GM18498 (cell line): ENCODE measurements at regions not wholly inside any gene's neighbourhood (a gene's known extent, or its start where the extent isn't known, plus 50 kb on each side); places are given as distances from the start of the nearest gene placed in this dataset.
"Not testable (repeated sequence)": the region's sequence is repeated elsewhere in the genome, so short reads cannot be mapped to it uniquely, and the experiment has no call there.

Experiments used
- ATAC-seq: cut with Tn5 transposase; IDR thresholded peaks from one replicate; pipeline ENCODE4 v1.9.1; 2021; ENCODE audit warnings: mild to moderate bottlenecking, moderate library complexity; ENCODE audit not compliant: unreplicated experiment

DNA sequence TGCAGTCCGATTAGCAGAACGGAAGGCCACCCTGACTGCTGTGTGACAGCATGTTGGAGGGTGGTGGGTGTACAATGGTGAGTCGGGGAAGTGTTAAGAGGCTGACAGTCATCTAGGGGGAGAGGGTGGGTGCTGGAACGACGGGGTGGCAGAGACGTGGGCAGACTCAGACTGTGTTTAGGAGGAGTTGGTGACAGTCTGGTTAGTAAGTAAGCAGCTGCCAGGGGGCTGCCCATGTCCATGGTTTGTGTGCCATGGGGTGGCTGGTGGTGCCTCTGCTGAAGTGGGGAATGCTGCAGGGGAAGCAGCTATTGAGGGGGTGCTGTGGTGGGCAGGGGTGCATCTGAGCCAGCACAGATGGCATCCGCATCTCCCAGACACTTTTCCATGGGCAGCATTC is 51.3 kb upstream of the BOD1 start:
- ATAC-seq, result no peak

- no peak for ATAC-seq
Measured at GRCh38 chr5:173668245-173668800, 51.9 kb upstream of the BOD1 start.

GRCh38 chr5:173668910-173669309 is 52.5 kb upstream of the BOD1 start:
- ATAC-seq, result no peak

- ATAC-seq, result no peak
Measured at GRCh38 chr5:173669483-173669882, 53.0 kb upstream of the BOD1 start.

GRCh38 chr5:173670130-173670651 is 53.7 kb upstream of the BOD1 start:
- ATAC-seq, result no peak

DNA sequence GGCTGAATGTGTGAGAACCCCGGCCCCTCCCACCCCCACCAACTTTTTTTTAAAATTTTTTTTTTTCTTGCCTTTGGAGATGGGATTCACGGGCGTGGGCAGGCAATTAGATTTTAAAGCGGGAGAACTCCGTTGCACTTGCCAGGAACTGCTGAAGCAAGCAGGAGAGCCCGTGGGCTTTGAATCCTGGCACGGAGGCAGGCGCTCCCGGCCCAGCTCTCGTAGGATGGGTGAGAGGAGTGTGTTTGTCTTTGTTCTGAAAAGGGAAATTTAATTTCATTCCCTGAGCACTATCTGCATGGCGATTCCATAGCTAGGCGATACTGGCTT is 54.3 kb upstream of the BOD1 start:
- no peak for ATAC-seq

DNA sequence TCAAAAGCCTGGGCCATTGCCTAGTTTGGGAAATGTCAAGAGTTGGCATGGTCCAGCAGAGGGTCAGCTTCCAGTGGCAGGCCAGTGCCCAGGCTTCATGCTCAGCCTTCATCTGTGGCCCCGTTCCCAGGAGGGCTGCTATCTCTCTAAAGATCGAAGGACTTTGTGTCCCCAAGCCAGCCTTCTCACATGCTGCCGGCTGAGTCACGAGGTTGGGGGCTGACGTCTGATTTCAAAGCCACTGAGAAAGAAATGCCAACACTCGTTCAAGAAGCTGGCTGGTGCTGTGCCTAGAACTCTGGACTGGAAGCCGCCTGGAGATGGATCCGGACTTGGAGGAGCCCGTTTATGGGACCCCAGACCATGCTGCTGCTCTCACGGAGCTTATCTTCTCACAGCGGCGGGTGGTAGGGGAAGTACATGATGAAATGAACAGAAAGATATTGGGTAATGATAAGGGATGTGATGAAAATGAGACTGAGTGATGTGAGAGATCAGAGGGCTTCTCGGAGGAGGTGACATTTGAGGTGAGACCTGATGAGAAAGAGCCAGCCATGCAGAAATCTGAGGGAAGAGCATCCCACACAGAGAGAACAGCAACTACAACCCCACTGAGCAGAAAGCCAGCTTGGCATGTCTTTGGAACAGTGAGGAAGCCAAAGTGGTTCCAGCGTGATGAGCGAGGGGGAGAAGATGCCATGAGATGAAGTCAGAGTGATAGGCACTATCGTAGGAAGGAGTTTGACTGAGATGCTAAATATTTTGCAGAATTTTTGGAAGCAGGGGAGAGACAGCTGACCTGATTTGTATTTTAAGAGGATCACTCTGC is 54.9 kb upstream of the BOD1 start:
- ATAC-seq, result no peak

- no peak for ATAC-seq
Measured at GRCh38 chr5:173672166-173672565, 55.7 kb upstream of the BOD1 start.

DNA sequence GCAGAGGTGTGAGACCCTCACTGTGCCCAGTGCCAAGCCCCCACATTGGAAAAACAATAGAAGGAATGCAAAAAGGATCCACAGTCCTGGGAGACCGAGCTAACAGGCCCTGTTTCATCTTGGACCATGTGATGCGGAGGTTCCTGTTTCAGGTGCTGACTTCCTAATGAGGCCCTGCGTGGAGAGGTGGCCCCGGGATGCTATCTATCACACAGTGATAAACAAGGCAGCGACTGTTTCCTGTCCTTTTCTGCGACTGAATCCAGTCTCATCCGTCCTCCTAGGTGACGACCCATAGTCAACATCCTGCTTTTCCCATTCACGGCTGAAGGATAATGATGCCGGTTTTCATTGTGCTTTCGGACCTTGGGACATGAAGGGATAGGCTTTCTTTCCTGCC is 56.4 kb upstream of the BOD1 start:
- no peak for ATAC-seq

GRCh38 chr5:173673295-173674101 is 57.0 kb upstream of the BOD1 start:
- no peak for ATAC-seq

GRCh38 chr5:173675287-173675996 is 59.0 kb upstream of the BOD1 start:
- no peak for ATAC-seq

DNA sequence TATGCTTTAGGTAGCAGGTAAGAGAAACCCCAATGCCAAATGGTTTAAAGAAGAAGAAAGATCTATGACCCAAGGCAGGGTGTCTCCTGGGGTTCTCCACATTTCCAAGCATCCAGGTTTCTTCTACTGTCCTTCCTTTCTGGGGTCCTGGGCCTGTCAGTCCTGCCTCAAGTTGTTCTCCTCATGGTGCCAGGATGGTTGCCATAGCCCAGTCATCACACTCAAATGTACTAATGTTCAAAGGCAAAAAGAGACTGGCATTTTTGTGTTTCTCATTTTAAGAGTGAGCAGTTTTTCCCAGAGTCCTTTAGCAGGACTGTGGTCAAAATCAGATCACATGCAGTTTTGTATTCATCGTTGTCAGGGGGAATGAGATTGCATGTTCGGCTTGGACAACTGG is 59.9 kb upstream of the BOD1 start:
- ATAC-seq, result no peak

DNA sequence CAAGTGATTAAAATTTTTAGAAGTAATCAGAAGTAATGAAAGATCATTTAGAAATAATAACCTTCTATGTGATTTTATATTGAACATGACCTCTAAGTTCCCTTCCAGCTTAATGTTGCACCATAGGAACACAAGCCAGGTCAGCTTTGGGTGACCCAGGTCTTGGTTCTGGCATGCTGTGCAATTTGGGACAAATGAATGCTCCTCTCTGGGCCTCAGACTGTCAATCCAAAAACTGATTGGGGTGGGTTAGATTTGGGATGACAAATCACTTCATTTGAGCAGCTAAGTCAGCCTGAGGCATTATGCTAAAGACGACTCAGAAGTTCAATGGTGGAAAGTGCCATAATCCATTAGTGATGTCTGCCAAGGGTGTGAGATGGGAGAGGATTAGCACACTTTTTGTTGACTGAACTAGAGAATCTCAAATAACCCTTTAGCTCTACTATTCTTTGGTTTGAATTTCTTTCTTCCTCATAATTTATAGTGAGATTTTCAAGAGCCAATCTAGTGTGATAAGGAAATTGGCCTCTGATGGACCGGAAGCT is 60.7 kb upstream of the BOD1 start:
- ATAC-seq, result no peak

GRCh38 chr5:173679909-173680630 is 63.6 kb upstream of the BOD1 start:
- peak; percentile 83 for ATAC-seq

DNA sequence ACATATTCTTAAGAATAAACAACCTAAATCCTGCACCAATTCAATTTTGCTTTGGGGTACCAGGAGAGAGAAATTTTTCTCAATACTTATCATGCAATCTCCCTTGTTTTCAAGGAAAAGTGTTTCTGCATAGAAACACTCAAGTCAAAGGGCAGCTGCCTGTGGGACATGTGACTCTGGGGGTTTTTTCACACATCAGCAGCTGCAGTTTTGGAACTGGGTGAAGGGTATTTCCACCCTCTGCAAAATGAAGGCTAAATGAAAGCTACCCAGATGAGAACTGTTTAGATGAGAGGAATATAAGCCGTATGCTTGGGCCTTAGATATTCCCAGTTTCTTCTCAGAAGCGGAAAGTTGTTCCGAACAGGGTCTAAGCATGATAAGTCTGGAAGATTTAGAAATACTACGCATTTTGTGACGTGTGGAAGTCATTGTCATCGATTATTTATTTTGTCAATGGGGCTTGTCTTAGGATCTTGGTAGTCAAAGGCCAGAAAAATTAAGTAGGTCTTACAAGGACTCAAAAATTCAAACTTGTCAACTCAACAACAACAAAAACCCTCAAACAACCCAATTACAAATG is 64.3 kb upstream of the BOD1 start:
- ATAC-seq, result peak; percentile 85

- ATAC-seq, result no peak
Measured at GRCh38 chr5:173682313-173682712, 65.9 kb upstream of the BOD1 start.

DNA sequence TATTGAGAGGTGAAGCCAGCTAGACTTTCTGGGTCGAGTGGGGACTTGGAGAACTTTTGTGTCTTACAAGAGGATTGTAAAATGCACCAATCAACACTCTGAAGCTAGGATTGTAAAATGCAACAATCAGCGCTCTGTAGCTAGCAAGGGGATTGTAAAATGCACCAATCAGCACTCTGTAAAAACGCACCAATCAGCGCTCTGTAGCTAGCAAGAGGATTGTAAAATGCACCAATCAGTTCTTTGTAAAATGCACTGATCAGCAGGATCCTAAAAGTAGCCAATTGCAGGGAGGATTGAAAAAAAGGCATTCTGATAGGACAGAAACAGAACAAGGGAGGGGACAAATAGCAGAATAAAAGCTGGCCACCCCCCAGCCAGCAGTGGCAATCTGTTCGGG is 68.1 kb upstream of the BOD1 start:
- not testable (repeated sequence) for ATAC-seq

DNA sequence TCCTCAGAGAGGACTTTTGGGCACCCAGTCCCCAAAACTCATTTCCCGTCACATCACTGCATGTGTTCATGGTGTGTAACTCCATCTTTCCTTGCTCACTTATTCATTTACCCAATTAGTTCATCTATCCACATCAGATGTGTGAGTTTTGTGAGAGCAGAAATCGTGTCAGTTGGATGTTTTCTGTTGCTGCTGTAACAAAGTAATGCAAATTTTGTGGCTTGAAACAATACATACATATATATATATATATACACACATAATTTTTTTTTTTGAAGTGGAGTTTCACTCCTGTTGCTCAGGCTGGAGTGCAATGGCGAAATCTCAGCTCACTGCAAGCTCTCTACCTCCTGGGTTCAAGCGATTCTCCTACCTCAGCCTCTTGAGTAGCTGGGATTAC is 70.5 kb upstream of the BOD1 start:
- no peak for ATAC-seq

GRCh38 chr5:173688703-173689102 is 72.3 kb upstream of the BOD1 start:
- ATAC-seq, result no peak

GRCh38 chr5:173689171-173689736 is 72.8 kb upstream of the BOD1 start:
- ATAC-seq, result no peak
